Left lung (tissue), 4 donors: ENCODE measurements at regions not wholly inside any gene's neighbourhood (a gene's known extent, or its start where the extent isn't known, plus 50 kb on each side); places are given as distances from the start of the nearest gene placed in this dataset.
"Not testable (repeated sequence)": the region's sequence is repeated elsewhere in the genome, so short reads cannot be mapped to it uniquely, and the experiment has no call there.

Source experiments
- ATAC-seq: fragments of 200-7000 bp; cut with Tn5 transposase; one replicate; pipeline ENCODE4 v1.9.1; 2020; ENCODE audit warnings: moderate library complexity
- DNase-seq, 4 donors: peaks; one replicate each; pipeline ENCODE4 v3.0.0-alpha.2; 2013 to 2020
- H3K27ac ChIP-seq, 2 donors: fragments of 200-600 bp; sonication (generic) in 1 of 2; one replicate each; pipeline versions ENCODE4 v1.5.0 to v1.8.0; 2020 to 2021
- H3K27me3 ChIP-seq, 2 donors: fragments of 200-600 bp; sonication (generic) in 1 of 2; one replicate each; pipeline versions ENCODE4 v1.5.0 to v1.8.0; 2020 to 2021
- H3K36me3 ChIP-seq, 2 donors: fragments of 200-600 bp; sonication (generic) in 1 of 2; one replicate each; pipeline versions ENCODE4 v1.5.0 to v1.8.0; 2020 to 2021
- H3K4me1 ChIP-seq, 2 donors: fragments of 200-600 bp; one replicate each; pipeline ENCODE4 v1.8.0; 2021
- H3K4me3 ChIP-seq, 2 donors: fragments of 200-600 bp; sonication (generic) in 1 of 2; one replicate each; pipeline versions ENCODE4 v1.5.0 to v1.8.0; 2020 to 2021; ENCODE audit warnings: mild to moderate bottlenecking in 1 of 2
- H3K9me3 ChIP-seq, 2 donors: fragments of 200-600 bp; sonication (generic) in 1 of 2; one replicate each; pipeline versions ENCODE4 v1.5.0 to v1.8.0; 2020 to 2021
- CTCF ChIP-seq, 2 donors: fragments of 200-600 bp; sonication (generic) in 1 of 2; IDR thresholded peaks; one replicate each; pipeline versions ENCODE4 v1.5.0 to v1.8.0; 2021; ENCODE audit warnings: antibody characterized with exemption in 2 of 2
- intact Hi-C, 2 donors: fragments of 100-400 bp; cut with DNase I; formaldehyde crosslinking; loops; one replicate each; pipeline versions ENCODE4 v1.11.2 to v1.14.2; 2022
- donor health status: DM: no; HTN: yes; CAD: no.
- donor health status: DM: no; HTN: no; CAD: no.

GRCh38 chr7:32677593-32677992, 182.3 kb downstream of the AVL9 start:
- no peak for TF ChIP-seq CTCF (IDR thresholded peaks at IDR 0.05)
- intact Hi-C loops: no loop called here
- H3K4me3 ChIP-seq: no peak overlapping the region
- ATAC-seq (no peak), DNase-seq (no peak)
- H3K4me1 ChIP-seq: no peaks in the 10 kb centered on the region
- no peaks in the 10 kb centered on the region for H3K27me3 ChIP-seq
- no peaks in the 10 kb centered on the region for H3K9me3 ChIP-seq
- H3K36me3 ChIP-seq: no peaks in the 10 kb centered on the region
- H3K27ac ChIP-seq: no peak overlapping the region

DNA sequence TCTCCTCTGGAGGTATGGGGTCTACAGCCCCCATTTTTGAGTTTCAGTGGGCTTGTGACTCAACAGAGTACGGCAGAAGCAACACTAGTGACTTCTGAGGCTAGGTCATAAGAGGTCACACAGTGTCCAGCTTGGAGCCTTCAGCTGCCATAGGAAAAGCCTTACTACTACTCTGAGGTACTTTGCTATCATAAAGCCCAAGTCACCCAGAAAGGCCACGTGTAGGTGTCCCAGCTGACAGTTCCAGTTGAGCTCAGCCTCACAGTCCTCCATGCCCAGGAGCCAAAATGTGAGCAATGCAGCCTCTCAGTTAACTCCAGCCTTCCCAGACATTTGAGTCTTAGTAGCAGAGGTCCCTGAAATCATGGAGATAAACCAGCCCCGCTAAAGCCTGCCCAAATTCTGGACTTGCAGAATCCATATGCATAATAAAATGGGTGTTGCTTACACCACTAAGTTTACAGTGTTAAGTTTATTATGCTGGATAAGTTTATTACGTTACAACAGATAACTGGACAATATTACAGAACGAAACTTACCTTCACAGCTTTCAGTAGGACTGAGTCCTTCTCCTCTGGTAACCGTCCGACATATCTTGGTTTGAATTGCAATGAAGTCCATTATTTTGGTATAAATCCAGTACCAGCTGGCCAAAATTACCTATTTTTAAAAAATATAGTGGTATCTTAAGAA, 181.1 kb downstream of the AVL9 start:
- H3K27me3 ChIP-seq: no peaks in the 10 kb centered on the region
- no peak for TF ChIP-seq CTCF (IDR thresholded peaks at IDR 0.05)
- no peak overlapping the region for H3K4me3 ChIP-seq
- no peaks in the 10 kb centered on the region for H3K4me1 ChIP-seq
- H3K27ac ChIP-seq: no peak overlapping the region
- no peak for DNase-seq
- intact Hi-C loops: no loop called here
- no peaks in the 10 kb centered on the region for H3K9me3 ChIP-seq
- ATAC-seq: no peak
- H3K36me3 ChIP-seq: no peaks in the 10 kb centered on the region

DNA sequence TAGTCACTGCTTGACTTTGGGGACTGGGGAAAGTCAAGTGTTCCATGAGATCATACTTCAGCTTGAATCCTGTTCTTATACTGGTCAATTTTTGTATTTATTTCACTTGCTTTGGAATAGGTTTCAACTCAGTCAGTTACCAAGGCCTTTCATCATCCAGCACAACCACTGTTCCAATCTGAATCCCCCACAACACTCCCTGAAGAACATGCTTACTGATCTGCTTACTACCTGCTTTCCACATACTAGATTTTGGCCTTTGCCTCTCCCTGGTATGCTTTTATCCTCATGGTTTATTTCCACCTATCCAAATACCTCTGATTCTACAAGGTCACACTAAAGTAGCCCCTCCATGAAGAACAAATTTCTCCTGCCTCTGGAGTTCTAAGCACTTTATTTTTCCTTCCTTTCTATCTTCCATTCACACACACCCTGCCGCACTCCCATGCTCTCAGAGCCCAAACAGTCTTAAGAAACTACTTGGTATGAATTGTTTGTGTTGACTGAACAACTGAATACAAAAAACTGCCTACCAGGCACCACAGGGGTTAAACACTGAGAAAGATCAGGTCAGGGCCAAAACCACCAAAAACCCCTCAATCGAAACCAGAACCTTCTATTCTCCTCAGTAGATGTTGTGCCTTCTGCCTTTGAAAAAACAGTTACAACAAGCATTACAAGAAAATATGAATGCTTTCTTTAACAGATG, 178.1 kb downstream of the AVL9 start:
- Histone ChIP-seq H3K27ac (no peak overlapping the region), H3K27me3 (no peaks in the 10 kb centered on the region), H3K4me3 (no peak overlapping the region), H3K9me3 (no peaks in the 10 kb centered on the region), H3K4me1 (peaks cover 0 to 5% of the 10 kb centered on the region in 2 donors), H3K36me3 (no peaks in the 10 kb centered on the region)
- DNase-seq (no peak), ATAC-seq (no peak)
- TF ChIP-seq CTCF (IDR thresholded peaks at IDR 0.05): no peak
- intact Hi-C loops: no loop called here

- H3K27me3 ChIP-seq: no peaks in the 10 kb centered on the region
- no peaks in the 10 kb centered on the region for H3K9me3 ChIP-seq
- intact Hi-C loops: no loop called here
- no peak for TF ChIP-seq CTCF (IDR thresholded peaks at IDR 0.05)
- no peaks in the 10 kb centered on the region for H3K36me3 ChIP-seq
- DNase-seq (no peak), ATAC-seq (peak; percentile 35)
- H3K27ac ChIP-seq: peak overlapping the region in 1 of 2 donors; percentile 75
- no peak overlapping the region for H3K4me3 ChIP-seq
- peaks cover 0 to 5% of the 10 kb centered on the region in 2 donors for H3K4me1 ChIP-seq
These were observed 175.1 kb downstream of the AVL9 start for GRCh38 chr7:32670110-32671025.

- ATAC-seq (peak; percentile 89), DNase-seq (peak in 1 of 4 donors; percentile 52)
- H3K9me3 ChIP-seq, H3K4me1 ChIP-seq, H3K36me3 ChIP-seq, H3K27me3 ChIP-seq, H3K4me3 ChIP-seq, intact Hi-C loops: not testable (repeated sequence)
- H3K27ac ChIP-seq: peak overlapping the region in 1 of 2 donors; percentile 75
These were observed 174.0 kb downstream of the AVL9 start for GRCh38 chr7:32669173-32669870.

DNA sequence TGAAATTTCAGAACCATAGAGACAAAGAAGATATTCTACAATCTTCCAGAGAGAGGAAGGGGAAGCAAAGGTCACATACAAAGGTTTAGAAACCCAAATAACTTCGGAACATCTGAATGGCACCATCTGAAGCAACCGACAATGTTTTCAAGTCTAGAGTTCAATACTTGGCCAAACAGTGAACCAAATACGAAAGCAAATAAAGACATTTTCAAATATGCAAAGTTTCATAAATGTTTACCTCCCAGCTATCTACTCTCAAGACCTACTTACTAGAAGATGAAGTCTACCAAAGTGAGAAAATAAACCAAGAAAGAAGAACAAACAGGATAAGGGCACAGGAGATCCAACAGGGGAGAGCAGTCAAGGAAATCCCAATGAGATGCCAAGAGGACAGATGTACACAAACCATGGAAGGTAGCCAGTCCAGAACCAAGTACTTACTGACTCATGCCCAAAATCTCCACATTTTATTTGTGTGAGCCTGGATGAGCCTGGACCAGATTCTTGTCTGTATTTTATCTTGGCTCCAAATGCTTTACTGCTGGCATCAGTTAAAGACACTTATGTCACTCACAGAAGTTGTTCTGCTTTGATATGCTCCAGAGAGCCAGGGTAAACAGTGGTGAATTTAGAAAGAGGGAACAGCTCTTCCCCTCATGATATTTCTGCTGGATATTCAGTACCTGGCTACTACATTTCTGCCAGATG, 173.3 kb downstream of the AVL9 start:
- H3K27me3 ChIP-seq, intact Hi-C loops, H3K4me1 ChIP-seq, DNase-seq, H3K9me3 ChIP-seq, H3K4me3 ChIP-seq, H3K36me3 ChIP-seq: not testable (repeated sequence)
- peak; percentile 48 for ATAC-seq
- H3K27ac ChIP-seq: peak overlapping the region in 1 of 2 donors; percentile 75

- DNase-seq, H3K36me3 ChIP-seq, H3K9me3 ChIP-seq, H3K4me1 ChIP-seq, H3K4me3 ChIP-seq, H3K27me3 ChIP-seq, intact Hi-C loops, ATAC-seq: not testable (repeated sequence)
- H3K27ac ChIP-seq: peak overlapping the region in 1 of 2 donors; percentile 75
These were observed 172.3 kb downstream of the AVL9 start for GRCh38 chr7:32667586-32667985.

- ATAC-seq, H3K4me3 ChIP-seq, H3K9me3 ChIP-seq, DNase-seq, H3K4me1 ChIP-seq, H3K27me3 ChIP-seq, H3K36me3 ChIP-seq, intact Hi-C loops: not testable (repeated sequence)
- peak overlapping the region in 1 of 2 donors; percentile 23 for H3K27ac ChIP-seq
These were observed 168.5 kb downstream of the AVL9 start for GRCh38 chr7:32663805-32664211.
